ENCODE measurements at regions not wholly inside any gene's neighbourhood (a gene's known extent, or its start where the extent isn't known, plus 50 kb on each side); places are given as distances from the start of the nearest gene placed in this dataset.
"Not testable (repeated sequence)": the region's sequence is repeated elsewhere in the genome, so short reads cannot be mapped to it uniquely, and the experiment has no call there.

- not testable (repeated sequence) for DNase-seq (ENCODE audit: low read depth in 2 of 2)
Observed at GRCh38 chr18:29715960-29716359, 1326.6 kb downstream of the DSC3 start.

- DNase-seq (ENCODE audit: low read depth in 2 of 2) = peak; percentile 94 to 99
Observed at GRCh38 chr18:29712785-29713184, 1329.8 kb downstream of the DSC3 start.

GRCh38 chr18:29711932-29712331 lies 1330.6 kb downstream of the DSC3 start:
- DNase-seq (ENCODE audit: low read depth in 2 of 2) = peak in 1 of 2 donors; percentile 4

- no peak for DNase-seq (ENCODE audit: low read depth in 2 of 2)
Observed at GRCh38 chr18:29693334-29693733, 1349.2 kb downstream of the DSC3 start.

GRCh38 chr18:29681578-29681977 lies 1361.0 kb downstream of the DSC3 start:
- no peak for DNase-seq (ENCODE audit: low read depth in 2 of 2)

- DNase-seq (ENCODE audit: low read depth in 2 of 2) = no peak
Observed at GRCh38 chr18:29664278-29665036, 1378.1 kb downstream of the DSC3 start.

GRCh38 chr18:29661924-29662323 lies 1380.6 kb downstream of the DSC3 start:
- no peak for DNase-seq (ENCODE audit: low read depth in 2 of 2)

- no peak for DNase-seq (ENCODE audit: low read depth in 2 of 2)
Observed at GRCh38 chr18:29660777-29661176, 1381.8 kb downstream of the DSC3 start.

GRCh38 chr18:29653671-29654215 lies 1388.8 kb downstream of the DSC3 start:
- DNase-seq (ENCODE audit: low read depth in 2 of 2) = no peak

- DNase-seq (ENCODE audit: low read depth in 2 of 2) = no peak
Observed at GRCh38 chr18:29652797-29653196, 1389.7 kb downstream of the DSC3 start.

- DNase-seq (ENCODE audit: low read depth in 2 of 2) = no peak
Observed at GRCh38 chr18:29651122-29651680, 1391.3 kb downstream of the DSC3 start.

GRCh38 chr18:29648891-29649290 lies 1393.7 kb downstream of the DSC3 start:
- DNase-seq (ENCODE audit: low read depth in 2 of 2) = no peak

GRCh38 chr18:29647700-29648099 lies 1394.8 kb downstream of the DSC3 start:
- no peak for DNase-seq (ENCODE audit: low read depth in 2 of 2)

GRCh38 chr18:29644276-29644675 lies 1398.3 kb downstream of the DSC3 start:
- DNase-seq (ENCODE audit: low read depth in 2 of 2) = no peak

GRCh38 chr18:29629493-29630036 lies 1413.0 kb downstream of the DSC3 start:
- no peak for DNase-seq (ENCODE audit: low read depth in 2 of 2)

GRCh38 chr18:29626094-29626493 lies 1416.4 kb downstream of the DSC3 start:
- DNase-seq (ENCODE audit: low read depth in 2 of 2) = no peak

GRCh38 chr18:29616867-29617266 lies 1425.7 kb downstream of the DSC3 start:
- DNase-seq (ENCODE audit: low read depth in 2 of 2) = no peak

- DNase-seq (ENCODE audit: low read depth in 2 of 2) = no peak
Observed at GRCh38 chr18:29608982-29609381, 1432.1 kb upstream of the CDH2 start.

- no peak for DNase-seq (ENCODE audit: low read depth in 2 of 2)
Observed at GRCh38 chr18:29605365-29605764, 1428.4 kb upstream of the CDH2 start.

- no peak for DNase-seq (ENCODE audit: low read depth in 2 of 2)
Observed at GRCh38 chr18:29596959-29597358, 1420.0 kb upstream of the CDH2 start.

GRCh38 chr18:29594493-29594892 lies 1417.6 kb upstream of the CDH2 start:
- no peak for DNase-seq (ENCODE audit: low read depth in 2 of 2)

- no peak for DNase-seq (ENCODE audit: low read depth in 2 of 2)
Observed at GRCh38 chr18:29588446-29589100, 1411.6 kb upstream of the CDH2 start.

Data from dermis microvascular lymphatic vessel endothelial cell (primary cell).